Tibial artery (tissue), 4 donors: ENCODE measurements at regions not wholly inside any gene's neighbourhood (a gene's known extent, or its start where the extent isn't known, plus 50 kb on each side); places are given as distances from the start of the nearest gene placed in this dataset.

Source experiments
- DNase-seq, 2 donors: peaks; one replicate each; pipeline ENCODE4 v3.0.0-alpha.2; 2019
- H3K27ac ChIP-seq, 2 donors: fragments of 200-600 bp; sonication (generic) in 1 of 2; 1 replicate in 1 of 2; 2 replicates in 1 of 2; pipeline ENCODE4 v1.5.1; 2018 to 2019; ENCODE audit warnings: mild to moderate bottlenecking in 1 of 2
- H3K27me3 ChIP-seq, 2 donors: fragments of 200-600 bp; sonication (generic) in 1 of 2; one replicate each; pipeline versions ENCODE4 v1.5.1 to v1.6.0; 2016 to 2019
- H3K36me3 ChIP-seq, 3 donors: fragments of 200-600 bp; sonication (generic) in 2 of 3; one replicate each; pipeline ENCODE4 v1.5.1; 2016 to 2019; ENCODE audit warnings: mild to moderate bottlenecking in 2 of 3
- H3K4me1 ChIP-seq, 4 donors: fragments of 200-600 bp; sonication (generic) in 2 of 4; 1 replicate in 3 of 4; 2 replicates in 1 of 4; pipeline ENCODE4 v1.5.1; 2016 to 2019
- H3K4me3 ChIP-seq, 2 donors: fragments of 200-600 bp; sonication (generic) in 1 of 2; 1 replicate in 1 of 2; 2 replicates in 1 of 2; pipeline ENCODE4 v1.5.1; 2018 to 2019; ENCODE audit warnings: mild to moderate bottlenecking in 2 of 2
- H3K9me3 ChIP-seq, 3 donors: fragments of 200-600 bp; sonication (generic) in 1 of 3; one replicate each; pipeline ENCODE4 v1.5.1; 2016 to 2019
- intact Hi-C: fragments of 100-400 bp; cut with DNase I; formaldehyde crosslinking; loops from one replicate; pipeline ENCODE4 v1.15.0; 2023; ENCODE audit warnings: low total_unique reads
- TF ChIP-seq, protein P1 (sequence below), 2 experiments: fragments of 200-600 bp in 1 of 2; fragments of 450-650 bp in 1 of 2; IDR thresholded peaks; one replicate each; pipeline ENCODE4 v1.5.1; 2017 to 2019; ENCODE audit warnings: antibody characterized with exemption in 2 of 2, mild to moderate bottlenecking in 1 of 2, moderate library complexity in 1 of 2

DNA sequence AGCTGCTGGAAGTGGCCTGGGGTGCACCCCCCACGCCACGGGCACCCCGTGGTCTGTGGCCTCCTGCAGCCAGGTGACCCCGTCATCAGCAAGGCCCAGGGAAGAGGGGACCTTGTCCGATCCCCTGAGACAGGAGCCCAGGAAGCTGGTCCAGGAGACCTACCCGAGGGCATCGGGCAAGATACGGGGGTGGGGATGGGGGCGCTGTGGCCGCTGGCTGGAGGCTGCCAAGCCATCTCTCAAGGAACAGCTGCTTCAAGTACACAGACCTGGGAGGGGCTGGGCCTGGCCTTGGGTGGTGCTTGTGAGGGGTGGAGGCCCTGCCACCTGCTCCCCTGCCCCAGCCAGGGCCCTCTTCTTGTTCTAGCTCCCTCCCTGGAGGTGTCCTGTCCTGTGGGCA lies 1272.1 kb downstream of the BRD1 start:
- Histone ChIP-seq H3K4me3 (no peak overlapping the region), H3K27me3 (peaks cover 0 to 38% of the 10 kb centered on the region in 2 donors), H3K9me3 (no peaks in the 10 kb centered on the region), H3K36me3 (no peaks in the 10 kb centered on the region), H3K27ac (no peak overlapping the region), H3K4me1 (no peaks in the 10 kb centered on the region)
- TF ChIP-seq, protein P1, sequence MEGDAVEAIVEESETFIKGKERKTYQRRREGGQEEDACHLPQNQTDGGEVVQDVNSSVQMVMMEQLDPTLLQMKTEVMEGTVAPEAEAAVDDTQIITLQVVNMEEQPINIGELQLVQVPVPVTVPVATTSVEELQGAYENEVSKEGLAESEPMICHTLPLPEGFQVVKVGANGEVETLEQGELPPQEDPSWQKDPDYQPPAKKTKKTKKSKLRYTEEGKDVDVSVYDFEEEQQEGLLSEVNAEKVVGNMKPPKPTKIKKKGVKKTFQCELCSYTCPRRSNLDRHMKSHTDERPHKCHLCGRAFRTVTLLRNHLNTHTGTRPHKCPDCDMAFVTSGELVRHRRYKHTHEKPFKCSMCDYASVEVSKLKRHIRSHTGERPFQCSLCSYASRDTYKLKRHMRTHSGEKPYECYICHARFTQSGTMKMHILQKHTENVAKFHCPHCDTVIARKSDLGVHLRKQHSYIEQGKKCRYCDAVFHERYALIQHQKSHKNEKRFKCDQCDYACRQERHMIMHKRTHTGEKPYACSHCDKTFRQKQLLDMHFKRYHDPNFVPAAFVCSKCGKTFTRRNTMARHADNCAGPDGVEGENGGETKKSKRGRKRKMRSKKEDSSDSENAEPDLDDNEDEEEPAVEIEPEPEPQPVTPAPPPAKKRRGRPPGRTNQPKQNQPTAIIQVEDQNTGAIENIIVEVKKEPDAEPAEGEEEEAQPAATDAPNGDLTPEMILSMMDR (IDR thresholded peaks at IDR 0.05) = no peak
- intact Hi-C loops = no loop called here
- DNase-seq = no peak

DNA sequence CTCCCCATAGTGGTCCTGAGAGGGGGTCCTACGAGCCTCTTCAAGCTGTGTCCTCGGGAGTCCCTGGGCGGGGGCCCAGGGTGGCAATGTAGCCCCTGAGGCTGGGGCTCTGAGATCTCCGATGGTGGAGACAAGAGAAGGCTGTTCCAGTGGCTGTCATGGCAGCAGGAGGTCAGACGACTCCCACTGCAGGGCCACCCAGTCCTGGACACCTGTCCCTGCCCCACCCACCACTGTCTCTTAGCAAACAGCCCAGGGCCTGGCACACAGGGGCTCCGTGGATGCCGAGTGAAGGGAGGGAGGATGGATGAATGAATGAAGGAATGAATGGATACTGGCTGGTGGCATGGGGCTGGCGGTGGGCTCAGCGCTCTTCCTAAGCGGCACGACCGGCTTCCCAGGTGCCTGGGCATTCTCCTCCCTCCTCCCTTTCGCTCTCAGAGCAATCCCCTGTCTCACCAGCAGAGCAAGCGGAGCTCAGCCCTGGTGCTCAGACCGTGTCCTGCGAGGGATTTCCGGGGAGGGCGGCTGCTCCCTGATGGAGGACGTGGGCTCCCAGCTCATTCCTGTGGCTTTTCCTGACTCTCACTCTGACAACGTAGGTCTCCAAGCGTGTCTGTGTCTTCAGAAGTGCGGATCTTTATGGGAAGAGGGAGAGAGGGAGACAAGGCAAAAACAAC lies 1272.6 kb downstream of the BRD1 start:
- TF ChIP-seq, protein P1 (IDR thresholded peaks at IDR 0.05) = no peak
- DNase-seq = no peak
- Histone ChIP-seq H3K9me3 (no peaks in the 10 kb centered on the region), H3K27ac (no peak overlapping the region), H3K4me1 (no peaks in the 10 kb centered on the region), H3K36me3 (no peaks in the 10 kb centered on the region), H3K4me3 (no peak overlapping the region), H3K27me3 (peaks cover 0 to 40% of the 10 kb centered on the region in 2 donors)
- intact Hi-C loops = no loop called here

DNA sequence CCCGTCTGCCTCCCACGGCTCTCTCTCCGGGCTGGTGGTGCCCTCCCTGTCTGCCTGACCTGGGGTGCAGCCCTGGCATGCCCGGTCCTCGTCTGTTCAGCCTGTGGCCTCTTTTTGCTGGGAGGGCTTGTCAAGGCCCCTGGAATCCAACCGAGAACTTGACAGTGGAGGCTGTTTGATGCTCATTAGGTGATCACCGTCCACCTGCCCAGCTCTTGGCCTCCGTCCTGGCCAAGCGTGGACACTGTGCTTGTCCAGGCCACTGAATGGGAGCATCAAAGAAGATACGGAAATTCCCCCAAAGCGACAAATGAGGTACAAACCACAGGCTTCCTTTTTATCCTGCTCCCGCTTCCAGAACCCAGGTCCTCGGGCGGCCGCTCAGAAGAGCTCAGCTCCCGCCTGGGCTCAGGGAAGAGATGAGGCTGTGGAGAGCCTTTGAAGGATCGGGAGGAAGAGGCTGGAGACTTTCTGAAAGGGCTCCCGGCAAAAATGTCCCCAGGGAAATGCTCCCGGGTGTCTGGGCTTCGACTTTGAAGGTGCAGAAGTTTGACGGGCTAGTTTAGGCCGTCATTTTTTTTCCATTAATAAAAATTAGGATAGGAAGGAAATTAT lies 1273.9 kb downstream of the BRD1 start:
- Histone ChIP-seq H3K36me3 (no peaks in the 10 kb centered on the region), H3K27ac (no peak overlapping the region), H3K27me3 (peaks cover 0 to 42% of the 10 kb centered on the region in 2 donors), H3K9me3 (no peaks in the 10 kb centered on the region), H3K4me3 (no peak overlapping the region), H3K4me1 (no peaks in the 10 kb centered on the region)
- TF ChIP-seq, protein P1 (IDR thresholded peaks at IDR 0.05) = no peak
- no peak for DNase-seq
- intact Hi-C loops = no loop called here

DNA sequence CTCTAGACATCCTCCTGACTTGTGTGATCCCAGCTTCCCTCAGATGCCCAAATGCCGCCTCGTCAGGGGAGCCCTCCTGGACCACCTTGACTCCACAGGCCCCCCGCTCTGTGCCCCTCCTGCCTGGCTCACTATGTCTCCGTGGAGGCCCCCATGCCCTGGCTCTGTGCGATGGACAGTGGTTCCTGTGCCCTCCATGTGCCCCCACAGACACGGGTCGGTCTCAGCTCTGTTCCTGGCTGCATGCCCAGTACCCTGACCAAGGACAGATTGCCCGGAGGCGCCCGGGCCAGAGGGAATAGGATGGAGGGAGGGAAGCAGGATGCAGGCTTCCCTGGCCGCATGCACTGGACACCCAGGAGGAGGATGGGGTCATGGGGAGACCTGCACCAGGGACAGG lies 1274.6 kb downstream of the BRD1 start:
- H3K27me3 ChIP-seq = peaks cover 0 to 42% of the 10 kb centered on the region in 2 donors
- TF ChIP-seq, protein P1 (IDR thresholded peaks at IDR 0.05) = no peak
- no peaks in the 10 kb centered on the region for H3K4me1 ChIP-seq
- H3K36me3 ChIP-seq = no peaks in the 10 kb centered on the region
- H3K9me3 ChIP-seq = no peaks in the 10 kb centered on the region
- intact Hi-C loops = no loop called here
- no peak overlapping the region for H3K4me3 ChIP-seq
- no peak overlapping the region for H3K27ac ChIP-seq
- DNase-seq = no peak

DNA sequence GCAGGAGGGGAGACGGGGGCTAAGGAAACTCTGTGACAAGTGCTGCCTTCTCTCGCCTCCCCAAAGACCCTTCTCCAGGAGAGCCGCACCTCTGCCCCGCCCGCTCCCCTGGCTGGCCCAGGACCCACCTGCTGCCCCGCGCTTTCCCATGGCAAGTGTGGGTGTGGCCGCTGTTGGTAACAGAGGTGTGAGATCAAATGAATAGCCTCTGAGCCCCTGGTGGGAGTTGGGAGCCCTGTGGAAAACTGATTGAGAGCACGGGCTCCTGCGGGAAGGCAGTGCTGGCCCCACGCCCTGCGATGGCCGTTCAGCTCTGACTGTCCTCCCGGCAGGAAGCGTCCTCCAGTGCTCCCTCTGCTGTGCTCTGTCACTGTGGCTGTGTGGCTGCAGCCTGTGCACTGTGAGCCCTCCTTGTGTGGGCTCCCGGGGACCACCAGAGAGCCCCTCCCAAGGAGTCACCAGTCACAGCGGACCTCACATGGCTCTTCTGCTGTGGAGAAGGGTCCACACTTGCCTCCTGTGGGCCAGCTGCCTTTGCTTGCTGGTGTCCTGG lies 1275.9 kb downstream of the BRD1 start:
- Histone ChIP-seq H3K4me1 (no peaks in the 10 kb centered on the region), H3K27me3 (peaks cover 0 to 42% of the 10 kb centered on the region in 2 donors), H3K27ac (no peak overlapping the region), H3K9me3 (no peaks in the 10 kb centered on the region), H3K36me3 (no peaks in the 10 kb centered on the region), H3K4me3 (no peak overlapping the region)
- intact Hi-C loops = no loop called here
- DNase-seq = no peak
- TF ChIP-seq, protein P1 (IDR thresholded peaks at IDR 0.05) = no peak
